Mucosa of rectum (tissue), 2 donors: ENCODE measurements at regions not wholly inside any gene's neighbourhood (a gene's known extent, or its start where the extent isn't known, plus 50 kb on each side); places are given as distances from the start of the nearest gene placed in this dataset.

Source experiments
- H3K27ac ChIP-seq, 2 donors: one replicate each; pipeline ENCODE4 v1.7.0; 2013; ENCODE audit warnings: inconsistent platforms in 2 of 2, low read depth in 2 of 2, low read length in 2 of 2
- H3K27me3 ChIP-seq, 2 donors: one replicate each; pipeline ENCODE4 v1.7.0; 2013; ENCODE audit warnings: low read length in 2 of 2; ENCODE audit not compliant: control insufficient read depth in 2 of 2, insufficient read depth in 2 of 2
- H3K36me3 ChIP-seq, 2 donors: one replicate each; pipeline ENCODE4 v1.7.0; 2013; ENCODE audit warnings: low read length in 2 of 2; ENCODE audit not compliant: control insufficient read depth in 2 of 2, insufficient read depth in 2 of 2
- H3K4me1 ChIP-seq, 2 donors: one replicate each; pipeline ENCODE4 v1.7.0; 2013; ENCODE audit warnings: low read length in 2 of 2, mild to moderate bottlenecking in 1 of 2; ENCODE audit not compliant: control insufficient read depth in 2 of 2, insufficient read depth in 2 of 2
- H3K4me3 ChIP-seq, 2 donors: one replicate each; pipeline ENCODE4 v1.7.0; 2013; ENCODE audit warnings: low read length in 2 of 2
- H3K9ac ChIP-seq, 2 donors: one replicate each; pipeline ENCODE4 v1.7.0; 2013; ENCODE audit warnings: low read length in 2 of 2, low read depth in 1 of 2, mild to moderate bottlenecking in 1 of 2
- H3K9me3 ChIP-seq, 2 donors: one replicate each; pipeline ENCODE4 v1.7.0; 2013; ENCODE audit warnings: low read length in 2 of 2; ENCODE audit not compliant: control insufficient read depth in 2 of 2
- donor health status: healthy.
- donor health status: Normal muscosa, but diverticular disease.

GRCh38 chr10:4354382-4354812, 471.6 kb upstream of the AKR1E2 start:
- Histone ChIP-seq H3K27ac (no peak overlapping the region), H3K36me3 (no peaks in the 10 kb centered on the region), H3K27me3 (no peaks in the 10 kb centered on the region), H3K4me3 (peak overlapping the region in 1 of 2 donors; percentile 46), H3K4me1 (peaks cover 0 to 6% of the 10 kb centered on the region in 2 donors), H3K9ac (no peak overlapping the region), H3K9me3 (no peaks in the 10 kb centered on the region)

GRCh38 chr10:4353964-4354363, 472.0 kb upstream of the AKR1E2 start:
- Histone ChIP-seq H3K27me3 (no peaks in the 10 kb centered on the region), H3K4me1 (peaks cover 0 to 6% of the 10 kb centered on the region in 2 donors), H3K4me3 (peak overlapping the region in 1 of 2 donors; percentile 46), H3K9me3 (no peaks in the 10 kb centered on the region), H3K36me3 (no peaks in the 10 kb centered on the region), H3K27ac (no peak overlapping the region), H3K9ac (no peak overlapping the region)

- no peaks in the 10 kb centered on the region for H3K27me3 ChIP-seq
- no peaks in the 10 kb centered on the region for H3K9me3 ChIP-seq
- H3K4me3 ChIP-seq = no peak overlapping the region
- peaks cover 0 to 6% of the 10 kb centered on the region in 2 donors for H3K4me1 ChIP-seq
- H3K27ac ChIP-seq = no peak overlapping the region
- no peaks in the 10 kb centered on the region for H3K36me3 ChIP-seq
- H3K9ac ChIP-seq = no peak overlapping the region
Observed at GRCh38 chr10:4353059-4353655, 472.9 kb upstream of the AKR1E2 start.

GRCh38 chr10:4352414-4352961, 473.5 kb upstream of the AKR1E2 start:
- Histone ChIP-seq H3K9me3 (no peaks in the 10 kb centered on the region), H3K36me3 (no peaks in the 10 kb centered on the region), H3K27ac (no peak overlapping the region), H3K27me3 (no peaks in the 10 kb centered on the region), H3K4me3 (no peak overlapping the region), H3K4me1 (peaks cover 0 to 6% of the 10 kb centered on the region in 2 donors), H3K9ac (no peak overlapping the region)

GRCh38 chr10:4351723-4352413, 474.1 kb upstream of the AKR1E2 start:
- H3K4me3 ChIP-seq = no peak overlapping the region
- no peaks in the 10 kb centered on the region for H3K9me3 ChIP-seq
- H3K36me3 ChIP-seq = no peaks in the 10 kb centered on the region
- no peaks in the 10 kb centered on the region for H3K27me3 ChIP-seq
- H3K9ac ChIP-seq = no peak overlapping the region
- H3K27ac ChIP-seq = no peak overlapping the region
- H3K4me1 ChIP-seq = peaks cover 0 to 6% of the 10 kb centered on the region in 2 donors

GRCh38 chr10:4347397-4347796, 478.6 kb upstream of the AKR1E2 start:
- no peak overlapping the region for H3K27ac ChIP-seq
- no peaks in the 10 kb centered on the region for H3K36me3 ChIP-seq
- H3K4me3 ChIP-seq = no peak overlapping the region
- peaks cover 0 to 2% of the 10 kb centered on the region in 2 donors for H3K4me1 ChIP-seq
- H3K27me3 ChIP-seq = no peaks in the 10 kb centered on the region
- no peaks in the 10 kb centered on the region for H3K9me3 ChIP-seq
- no peak overlapping the region for H3K9ac ChIP-seq

- peak overlapping the region in 1 of 2 donors; percentile 44 for H3K27ac ChIP-seq
- H3K36me3 ChIP-seq = no peaks in the 10 kb centered on the region
- peaks cover 0 to 2% of the 10 kb centered on the region in 2 donors for H3K4me1 ChIP-seq
- no peaks in the 10 kb centered on the region for H3K27me3 ChIP-seq
- no peaks in the 10 kb centered on the region for H3K9me3 ChIP-seq
- H3K4me3 ChIP-seq = no peak overlapping the region
- no peak overlapping the region for H3K9ac ChIP-seq
Observed at GRCh38 chr10:4345877-4346646, 479.9 kb upstream of the AKR1E2 start.

GRCh38 chr10:4344492-4344994, 481.5 kb upstream of the AKR1E2 start:
- no peaks in the 10 kb centered on the region for H3K36me3 ChIP-seq
- H3K9ac ChIP-seq = no peak overlapping the region
- H3K27ac ChIP-seq = peak overlapping the region in 1 of 2 donors; percentile 17
- no peaks in the 10 kb centered on the region for H3K9me3 ChIP-seq
- no peak overlapping the region for H3K4me3 ChIP-seq
- no peaks in the 10 kb centered on the region for H3K27me3 ChIP-seq
- H3K4me1 ChIP-seq = peaks cover 0 to 2% of the 10 kb centered on the region in 2 donors

- H3K27me3 ChIP-seq = no peaks in the 10 kb centered on the region
- no peaks in the 10 kb centered on the region for H3K36me3 ChIP-seq
- no peak overlapping the region for H3K9ac ChIP-seq
- H3K4me3 ChIP-seq = no peak overlapping the region
- H3K4me1 ChIP-seq = peaks cover 0 to 2% of the 10 kb centered on the region in 2 donors
- H3K9me3 ChIP-seq = no peaks in the 10 kb centered on the region
- H3K27ac ChIP-seq = no peak overlapping the region
Observed at GRCh38 chr10:4343873-4344272, 482.1 kb upstream of the AKR1E2 start.

- Histone ChIP-seq H3K9ac (no peak overlapping the region), H3K9me3 (no peaks in the 10 kb centered on the region), H3K4me3 (no peak overlapping the region), H3K27ac (no peak overlapping the region), H3K4me1 (peaks cover 0 to 2% of the 10 kb centered on the region in 2 donors), H3K27me3 (no peaks in the 10 kb centered on the region), H3K36me3 (no peaks in the 10 kb centered on the region)
Observed at GRCh38 chr10:4343091-4343490, 482.9 kb upstream of the AKR1E2 start.
